H9 (cell line): ENCODE measurements at regions not wholly inside any gene's neighbourhood (a gene's known extent, or its start where the extent isn't known, plus 50 kb on each side); places are given as distances from the start of the nearest gene placed in this dataset.

Experiments
- DNase-seq: peaks from one replicate; pipeline ENCODE4 v3.0.0-alpha.2; 2017
- H2AFZ ChIP-seq: one replicate; pipeline ENCODE4 v1.6.1; 2013; ENCODE audit warnings: mild to moderate bottlenecking, low read length, control low read depth, moderate library complexity
- H2AK5ac ChIP-seq: 2 replicates; pipeline ENCODE4 v1.6.1; 2013; ENCODE audit warnings: low read length, control low read depth, mixed read lengths; ENCODE audit not compliant: insufficient read length
- H2BK120ac ChIP-seq: one replicate; pipeline ENCODE4 v1.6.1; 2013; ENCODE audit warnings: low read depth, mild to moderate bottlenecking, low read length, control low read depth, inconsistent platforms; ENCODE audit not compliant: poor library complexity, severe bottlenecking
- H2BK12ac ChIP-seq: 2 replicates; pipeline ENCODE4 v1.6.1; 2013; ENCODE audit warnings: low read length, control low read depth, mixed read lengths, low read depth; ENCODE audit not compliant: insufficient read length
- H2BK15ac ChIP-seq: 2 replicates; pipeline ENCODE4 v1.6.1; 2013; ENCODE audit warnings: low read depth, low read length, control low read depth
- H2BK20ac ChIP-seq: one replicate; pipeline ENCODE4 v1.6.1; 2013; ENCODE audit warnings: low read depth, mild to moderate bottlenecking, low read length, control low read depth, inconsistent platforms; ENCODE audit not compliant: poor library complexity, severe bottlenecking
- H2BK5ac ChIP-seq: 2 replicates; pipeline ENCODE4 v1.6.1; 2013; ENCODE audit warnings: low read length, control low read depth, mixed read lengths; ENCODE audit not compliant: insufficient read length
- H3K14ac ChIP-seq: 2 replicates; pipeline ENCODE4 v1.6.1; 2013; ENCODE audit warnings: low read length, control low read depth; ENCODE audit not compliant: insufficient read depth
- H3K18ac ChIP-seq: 2 replicates; pipeline ENCODE4 v1.6.1; 2013; ENCODE audit warnings: low read depth, mild to moderate bottlenecking, mixed read lengths, low read length, control low read depth; ENCODE audit not compliant: insufficient read length
- H3K23ac ChIP-seq: 2 replicates; pipeline ENCODE4 v1.6.1; 2013; ENCODE audit warnings: low read length, control low read depth, mixed read lengths, low read depth; ENCODE audit not compliant: insufficient read length
- H3K23me2 ChIP-seq: 2 replicates; pipeline ENCODE4 v1.6.1; 2013; ENCODE audit warnings: low read depth, mild to moderate bottlenecking, mixed read lengths, low read length, control low read depth; ENCODE audit not compliant: insufficient read length, poor library complexity, severe bottlenecking
- H3K27ac ChIP-seq: 2 replicates; pipeline ENCODE4 v1.5.1; 2013; ENCODE audit warnings: low read length, control low read depth, mixed read lengths, low read depth; ENCODE audit not compliant: insufficient read length
- H3K27me3 ChIP-seq: 2 replicates; pipeline ENCODE4 v1.6.1; 2013; ENCODE audit warnings: low read length, control low read depth, inconsistent platforms; ENCODE audit not compliant: insufficient read depth
- H3K4ac ChIP-seq: 2 replicates; pipeline ENCODE4 v1.6.1; 2013; ENCODE audit warnings: low read depth, mild to moderate bottlenecking, control low read depth, inconsistent platforms, low read length, moderate library complexity
- H3K4me1 ChIP-seq: 2 replicates; pipeline ENCODE4 v1.6.1; 2013; ENCODE audit warnings: low read length, control low read depth, inconsistent platforms; ENCODE audit not compliant: insufficient read depth
- H3K4me2 ChIP-seq: 2 replicates; pipeline ENCODE4 v1.6.1; 2013; ENCODE audit warnings: low read length, control low read depth, mixed read lengths; ENCODE audit not compliant: insufficient read length, insufficient read depth
- H3K56ac ChIP-seq: 2 replicates; pipeline ENCODE4 v1.6.1; 2013; ENCODE audit warnings: low read depth, mild to moderate bottlenecking, mixed read lengths, low read length, control low read depth; ENCODE audit not compliant: insufficient read length
- H3K79me1 ChIP-seq: 2 replicates; pipeline ENCODE4 v1.6.1; 2013; ENCODE audit warnings: low read depth, mild to moderate bottlenecking, moderate library complexity, low read length, control low read depth, inconsistent platforms; ENCODE audit not compliant: insufficient read depth, poor library complexity, severe bottlenecking
- H3K79me2 ChIP-seq: 2 replicates; pipeline ENCODE4 v1.6.1; 2013; ENCODE audit warnings: low read length, control low read depth, inconsistent platforms; ENCODE audit not compliant: insufficient read depth
- H3K9ac ChIP-seq: 2 replicates; pipeline ENCODE4 v1.6.1; 2013; ENCODE audit warnings: low read length, control low read depth, mixed read lengths; ENCODE audit not compliant: insufficient read length; ENCODE audit errors: extremely low read depth
- H3K9me3 ChIP-seq: one replicate; pipeline ENCODE4 v1.6.1; 2013; ENCODE audit warnings: low read depth, low read length, inconsistent platforms; ENCODE audit not compliant: control insufficient read depth
- H3T11ph ChIP-seq: one replicate; pipeline ENCODE4 v1.6.1; 2013; ENCODE audit warnings: mild to moderate bottlenecking, low read length, control low read depth, inconsistent platforms
- H4K20me1 ChIP-seq: one replicate; pipeline ENCODE4 v1.6.1; 2013; ENCODE audit not compliant: control insufficient read depth, insufficient read length, insufficient read depth
- H4K5ac ChIP-seq: 2 replicates; pipeline ENCODE4 v1.6.1; 2013; ENCODE audit warnings: low read depth, mild to moderate bottlenecking, mixed read lengths, low read length, control low read depth; ENCODE audit not compliant: insufficient read length
- H4K8ac ChIP-seq: replicated peaks from 2 replicates; pipeline ENCODE4 v1.6.1; 2013; ENCODE audit warnings: low read length, control low read depth, mixed read lengths, low read depth; ENCODE audit not compliant: insufficient read length
- H4K91ac ChIP-seq: 2 replicates; pipeline ENCODE4 v1.6.1; 2013; ENCODE audit warnings: low read depth, mild to moderate bottlenecking, moderate library complexity, mixed read lengths, low read length, control low read depth; ENCODE audit not compliant: insufficient read length
- H3K27ac Mint-ChIP-seq, 3 experiments: 2 replicates in 2 of 3; 3 replicates in 1 of 3; pipeline ENCODE4 v1.8.0; 2020 to 2021; ENCODE audit warnings: mixed read lengths in 3 of 3, mild to moderate bottlenecking in 1 of 3, moderate library complexity in 1 of 3
- H3K27me3 Mint-ChIP-seq: 2 replicates; pipeline ENCODE4 v1.8.0; 2021; ENCODE audit warnings: low read depth, mild to moderate bottlenecking, moderate library complexity, mixed read lengths
- H3K36me3 Mint-ChIP-seq, 3 experiments: 2 replicates in 2 of 3; 3 replicates in 1 of 3; pipeline ENCODE4 v1.8.0; 2020 to 2021; ENCODE audit warnings: low read depth in 3 of 3, mixed read lengths in 3 of 3; ENCODE audit not compliant: insufficient read depth in 1 of 3
- H3K4me1 Mint-ChIP-seq, 2 experiments: 2 replicates each; pipeline ENCODE4 v1.8.0; 2020; ENCODE audit warnings: mixed read lengths in 2 of 2
- H3K4me3 Mint-ChIP-seq, 2 experiments: 2 replicates in 1 of 2; 3 replicates in 1 of 2; pipeline ENCODE4 v1.8.0; 2020 to 2021; ENCODE audit warnings: mild to moderate bottlenecking in 2 of 2, mixed read lengths in 2 of 2, moderate library complexity in 1 of 2
- H3K9me3 Mint-ChIP-seq, 2 experiments: 2 replicates in 1 of 2; 3 replicates in 1 of 2; pipeline ENCODE4 v1.8.0; 2020; ENCODE audit warnings: mild to moderate bottlenecking in 2 of 2, mixed read lengths in 2 of 2, moderate library complexity in 1 of 2
- WGBS: extraction: QIAGEN DNeasy Blood & Tissue Kit; methylation state at CpG from one replicate; pipeline ENCODE4 v1.1.7; 2013; ENCODE audit warnings: missing lambda C conversion rate, low lambda C conversion rate, mixed read lengths; ENCODE audit not compliant: insufficient read length; ENCODE audit errors: extremely low coverage; 5-methylcytosine and 5-hydroxymethylcytosine counted together
- TF ChIP-seq, protein P1 (sequence below): fragments of 200-600 bp; sonication (generic); conservative IDR thresholded peaks from 3 replicates; pipeline ENCODE4 v1.8.0; 2021; ENCODE audit warnings: antibody characterized with exemption, mild to moderate bottlenecking

DNA sequence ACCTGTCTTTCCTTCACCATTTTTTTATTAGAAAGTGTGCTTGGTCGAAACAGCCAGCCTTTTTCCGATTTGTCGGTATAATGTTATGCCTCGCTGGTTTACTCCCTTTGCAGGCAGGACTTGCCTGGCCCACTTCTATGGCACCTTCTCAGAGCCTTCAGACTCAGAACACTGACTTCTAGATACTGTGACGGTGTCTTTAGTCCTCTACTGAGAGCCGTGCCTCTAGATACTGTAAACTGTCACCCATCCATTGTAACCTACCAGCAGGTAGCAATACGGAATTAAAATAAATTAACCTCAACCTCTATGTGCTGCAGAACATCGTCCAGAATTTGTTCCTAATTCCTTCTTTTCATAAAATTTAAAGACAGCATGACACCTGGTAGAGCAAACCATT is 247.7 kb upstream of the TTC14 start:
- no peaks in the 10 kb centered on the region for H4K20me1 ChIP-seq
- TF ChIP-seq, protein P1, sequence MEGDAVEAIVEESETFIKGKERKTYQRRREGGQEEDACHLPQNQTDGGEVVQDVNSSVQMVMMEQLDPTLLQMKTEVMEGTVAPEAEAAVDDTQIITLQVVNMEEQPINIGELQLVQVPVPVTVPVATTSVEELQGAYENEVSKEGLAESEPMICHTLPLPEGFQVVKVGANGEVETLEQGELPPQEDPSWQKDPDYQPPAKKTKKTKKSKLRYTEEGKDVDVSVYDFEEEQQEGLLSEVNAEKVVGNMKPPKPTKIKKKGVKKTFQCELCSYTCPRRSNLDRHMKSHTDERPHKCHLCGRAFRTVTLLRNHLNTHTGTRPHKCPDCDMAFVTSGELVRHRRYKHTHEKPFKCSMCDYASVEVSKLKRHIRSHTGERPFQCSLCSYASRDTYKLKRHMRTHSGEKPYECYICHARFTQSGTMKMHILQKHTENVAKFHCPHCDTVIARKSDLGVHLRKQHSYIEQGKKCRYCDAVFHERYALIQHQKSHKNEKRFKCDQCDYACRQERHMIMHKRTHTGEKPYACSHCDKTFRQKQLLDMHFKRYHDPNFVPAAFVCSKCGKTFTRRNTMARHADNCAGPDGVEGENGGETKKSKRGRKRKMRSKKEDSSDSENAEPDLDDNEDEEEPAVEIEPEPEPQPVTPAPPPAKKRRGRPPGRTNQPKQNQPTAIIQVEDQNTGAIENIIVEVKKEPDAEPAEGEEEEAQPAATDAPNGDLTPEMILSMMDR = no peak

More for the DNA sequence above, 247.7 kb upstream of the TTC14 start:
- H3K14ac ChIP-seq = no peak overlapping the region
- WGBS = no CpG with 5 or more reads among the region's 8 CpGs
- no peaks in the 10 kb centered on the region for H3K4me1 ChIP-seq
- no peak overlapping the region for H2BK5ac ChIP-seq
- Mint-ChIP-seq H3K9me3 (no peaks in the 10 kb centered on the region), H3K4me3 (no peak overlapping the region), H3K4me1 (peaks cover 5 to 7% of the 10 kb centered on the region in 2 experiments; a peak in 3 of 4 replicates), H3K36me3 (no peaks in the 10 kb centered on the region), H3K27me3 (no peaks in the 10 kb centered on the region), H3K27ac (no peak overlapping the region)
- H3K4me2 ChIP-seq = no peak overlapping the region
- no peaks in the 10 kb centered on the region for H3K9me3 ChIP-seq
- H4K91ac ChIP-seq = no peak overlapping the region
- H3K23me2 ChIP-seq = no peaks in the 10 kb centered on the region
- no peak overlapping the region for H3K9ac ChIP-seq
- no peak overlapping the region for H2BK15ac ChIP-seq
- no peak overlapping the region for H4K8ac ChIP-seq
- DNase-seq = no peak
- H3K79me1 ChIP-seq = no peaks in the 10 kb centered on the region
- H3K27ac ChIP-seq = no peak overlapping the region
- no peak overlapping the region for H2BK12ac ChIP-seq
- H2AFZ ChIP-seq = no peak overlapping the region
- H2AK5ac ChIP-seq = no peak overlapping the region
- H3K23ac ChIP-seq = no peak overlapping the region
- no peak overlapping the region for H3K4ac ChIP-seq
- H3K27me3 ChIP-seq = no peaks in the 10 kb centered on the region
- H3T11ph ChIP-seq = no peak overlapping the region
- H3K18ac ChIP-seq = no peak overlapping the region
- H2BK20ac ChIP-seq = no peak overlapping the region
- no peaks in the 10 kb centered on the region for H3K79me2 ChIP-seq
- no peak overlapping the region for H2BK120ac ChIP-seq
- no peak overlapping the region for H3K56ac ChIP-seq
- H4K5ac ChIP-seq = no peak overlapping the region
